ENCODE measurements at regions not wholly inside any gene's neighbourhood (a gene's known extent, or its start where the extent isn't known, plus 50 kb on each side); places are given as distances from the start of the nearest gene placed in this dataset.

DNA sequence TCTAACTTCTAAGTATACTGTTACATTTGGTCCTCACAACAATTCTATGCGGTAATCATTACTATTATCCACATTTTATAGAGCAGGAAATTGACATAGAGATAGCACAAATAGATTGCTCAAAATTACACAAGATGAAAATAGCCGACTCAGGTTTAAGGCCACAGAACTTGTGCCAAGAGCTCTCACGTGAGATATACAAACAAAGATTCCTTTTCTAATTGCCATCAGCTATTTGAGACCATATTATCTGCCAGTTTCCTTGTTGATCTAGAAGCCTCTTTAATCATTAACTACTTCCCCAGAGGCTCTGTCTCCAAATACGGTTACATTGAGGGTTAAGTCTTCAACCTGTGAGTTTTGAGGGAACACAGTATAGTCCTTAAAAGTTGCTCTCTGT lies 61.0 kb upstream of the GLYATL1B start:
- FAIRE-seq = no peak

DNA sequence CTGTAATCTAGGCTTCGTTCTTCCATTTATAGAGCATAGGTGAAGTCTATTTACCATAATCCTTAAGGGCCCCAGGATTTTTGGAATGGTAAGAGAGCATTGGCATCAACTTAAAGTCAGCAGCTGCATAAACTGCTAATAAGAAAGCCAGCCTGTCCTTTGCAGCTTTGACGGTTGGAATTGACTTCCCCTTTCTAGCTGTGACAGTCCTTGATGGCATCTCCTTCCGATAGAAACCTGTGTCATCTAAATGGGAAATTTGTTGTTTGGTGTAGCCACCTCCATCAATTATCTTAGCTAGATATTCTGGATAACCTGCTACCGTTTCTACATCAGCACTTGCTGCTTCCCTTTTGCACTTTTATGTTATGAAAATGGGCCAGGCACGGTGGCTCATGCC lies 58.0 kb upstream of the GLYATL1B start:
- no peak overlapping the region for H3K27ac ChIP-seq (ENCODE audit: extremely low read depth, low read depth, low read length)
- POLR2A ChIA-PET = no interaction called here
- no TSS peak for BruUV-seq (replicated peaks)
- no peaks in the 10 kb centered on the region for H3K79me2 ChIP-seq (ENCODE audit: control insufficient read depth, insufficient read depth, low read length)
- no peak overlapping the region for H3K4me3 ChIP-seq
- no peak overlapping the region for H2AFZ ChIP-seq (ENCODE audit: low read depth, low read length)
- no peak overlapping the region for H3K9ac ChIP-seq (ENCODE audit: insufficient read depth in 1 of 2, low read depth in 2 of 2, low read length in 2 of 2)
- FAIRE-seq (no peak), DNase-seq (ENCODE audit: extremely low read depth in 1 of 4, low spot score in 3 of 4) (no peak), ATAC-seq (no peak)
- H3K9me1 ChIP-seq (ENCODE audit: control insufficient read depth, insufficient read depth, low read length) = no peaks in the 10 kb centered on the region
- intact Hi-C loops (cut with micrococcal nuclease) (no loop called here), in situ Hi-C loops (cut with MboI) (no loop called here)
- 3% methylated on average over 5 of the region's 5 CpGs for WGBS (ENCODE audit: insufficient coverage, low coverage, missing lambda C conversion rate)
- H3K27me3 ChIP-seq (ENCODE audit: control insufficient read depth in 2 of 2, insufficient read depth in 2 of 2, low read length in 2 of 2) = no peaks in the 10 kb centered on the region
- H4K20me1 ChIP-seq (replicated peaks; ENCODE audit: control insufficient read depth, insufficient read depth, low read length) = no peaks in the 10 kb centered on the region
- no peaks in the 10 kb centered on the region for H3K4me1 ChIP-seq (replicated peaks in 1 of 2; ENCODE audit: control insufficient read depth in 2 of 2, insufficient read depth in 2 of 2, low read length in 2 of 2)
- no peaks in the 10 kb centered on the region for H3K9me3 ChIP-seq (replicated peaks; ENCODE audit: control insufficient read depth, insufficient read depth, low read depth, low read length)
- CTCF ChIA-PET (ENCODE audit: low intra/inter-chr PET ratio) = no interaction called here
- TF ChIP-seq SPI1 (IDR thresholded peaks at IDR 0.05; ENCODE audit: borderline replicate concordance, low read depth, low read length) (peak; percentile 58; the same call in 1 of the 2 replicates), ZNF431 (CRISPR knock-in tag; IDR thresholded peaks at IDR 0.05) (no peak)
- no peaks in the 10 kb centered on the region for H3K36me3 ChIP-seq (ENCODE audit: control insufficient read depth, insufficient read depth, low read length)
- H3K4me2 ChIP-seq (ENCODE audit: insufficient read depth, low read length) = no peak overlapping the region

More for the DNA sequence above, 61.0 kb upstream of the GLYATL1B start:
- no peak overlapping the region for H3K4me2 ChIP-seq (ENCODE audit: insufficient read depth, low read length)
- no peak overlapping the region for H3K27ac ChIP-seq (ENCODE audit: extremely low read depth, low read depth, low read length)
- intact Hi-C loops (cut with micrococcal nuclease) (no loop called here), in situ Hi-C loops (cut with MboI) (no loop called here)
- H3K4me1 ChIP-seq (replicated peaks in 1 of 2; ENCODE audit: control insufficient read depth in 2 of 2, insufficient read depth in 2 of 2, low read length in 2 of 2) = no peaks in the 10 kb centered on the region
- no peaks in the 10 kb centered on the region for H3K27me3 ChIP-seq (ENCODE audit: control insufficient read depth in 2 of 2, insufficient read depth in 2 of 2, low read length in 2 of 2)
- no peak for TF ChIP-seq HMG20A (CRISPR knock-in tag; conservative IDR thresholded peaks at IDR 0.05)
- TF ChIP-seq NFE2 (IDR thresholded peaks at IDR 0.05; ENCODE audit: low read depth) = no peak
- TF ChIP-seq DDX20 (tag; IDR thresholded peaks at IDR 0.05; ENCODE audit: low read depth) = no peak
- no peak for TF ChIP-seq FOXJ2 (tag; IDR thresholded peaks at IDR 0.05)
- no TSS peak for BruUV-seq (replicated peaks)
- no peaks in the 10 kb centered on the region for H3K36me3 ChIP-seq (ENCODE audit: control insufficient read depth, insufficient read depth, low read length)
- no peak overlapping the region for H3K9ac ChIP-seq (ENCODE audit: insufficient read depth in 1 of 2, low read depth in 2 of 2, low read length in 2 of 2)
- no peaks in the 10 kb centered on the region for H3K79me2 ChIP-seq (ENCODE audit: control insufficient read depth, insufficient read depth, low read length)
- WGBS (ENCODE audit: insufficient coverage, low coverage, missing lambda C conversion rate) = 0% methylated on average over 4 of the region's 4 CpGs
- DNase-seq (ENCODE audit: extremely low read depth in 1 of 4, low spot score in 3 of 4) (no peak), ATAC-seq (no peak)
- ChIA-PET CTCF (ENCODE audit: low intra/inter-chr PET ratio) (interaction anchor here (0.6 kb wide), 1 partner anchor 137 kb away, joined by 3 read pairs; no protein-coding TSS in a partner anchor), POLR2A (no interaction called here)
- H3K9me1 ChIP-seq (ENCODE audit: control insufficient read depth, insufficient read depth, low read length) = no peaks in the 10 kb centered on the region
- no peak overlapping the region for H3K4me3 ChIP-seq
- no peaks in the 10 kb centered on the region for H3K9me3 ChIP-seq (replicated peaks; ENCODE audit: control insufficient read depth, insufficient read depth, low read depth, low read length)
- H4K20me1 ChIP-seq (replicated peaks; ENCODE audit: control insufficient read depth, insufficient read depth, low read length) = no peaks in the 10 kb centered on the region
- H2AFZ ChIP-seq (ENCODE audit: low read depth, low read length) = no peak overlapping the region
